GM19043 (cell line): ENCODE measurements at regions not wholly inside any gene's neighbourhood (a gene's known extent, or its start where the extent isn't known, plus 50 kb on each side); places are given as distances from the start of the nearest gene placed in this dataset.

Source experiments
- ATAC-seq: cut with Tn5 transposase; IDR thresholded peaks from one replicate; pipeline ENCODE4 v1.9.1; 2021; ENCODE audit warnings: low read depth; ENCODE audit not compliant: unreplicated experiment

DNA sequence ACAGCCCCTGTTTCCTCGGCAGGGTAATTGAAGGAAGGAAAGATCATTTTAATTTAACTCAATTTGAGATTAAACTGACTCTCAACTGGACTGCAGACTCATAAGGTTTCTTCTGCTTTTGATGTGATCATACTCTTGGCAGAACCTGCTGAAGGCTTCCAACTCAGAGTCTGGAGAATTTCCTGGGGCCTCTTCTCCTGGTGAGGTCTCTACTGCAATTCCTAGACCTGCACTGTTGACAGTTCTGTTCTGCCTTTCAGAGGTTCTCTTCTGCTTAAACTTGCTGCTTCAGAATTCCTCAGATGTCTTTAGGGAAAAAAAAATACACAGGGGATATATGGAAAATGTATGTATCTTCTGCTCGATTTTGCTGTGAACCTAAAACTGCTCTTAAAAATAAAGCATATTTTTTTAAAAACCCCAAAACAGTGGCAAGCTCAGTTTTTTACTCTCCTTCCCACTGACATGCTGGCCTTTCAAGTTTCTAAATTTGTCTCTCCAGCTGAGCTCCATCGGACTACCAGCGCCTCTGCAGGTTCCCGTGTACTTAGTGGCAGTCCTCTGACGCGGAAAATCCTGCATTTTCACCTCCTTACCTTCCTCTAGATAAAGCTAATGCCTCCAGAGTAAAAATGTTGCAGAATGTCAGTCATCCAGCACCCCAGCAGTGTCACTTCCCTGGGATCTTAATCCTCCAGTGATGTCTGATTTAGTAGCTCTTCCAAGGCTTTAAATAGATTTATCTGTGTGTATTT lies 733.5 kb upstream of the SGCG start:
- no peak for ATAC-seq

GRCh38 chr13:22449251-22449650 lies 731.5 kb upstream of the SGCG start:
- ATAC-seq, result no peak

- ATAC-seq, result no peak
Measured at GRCh38 chr13:22451327-22451741, 729.4 kb upstream of the SGCG start.

DNA sequence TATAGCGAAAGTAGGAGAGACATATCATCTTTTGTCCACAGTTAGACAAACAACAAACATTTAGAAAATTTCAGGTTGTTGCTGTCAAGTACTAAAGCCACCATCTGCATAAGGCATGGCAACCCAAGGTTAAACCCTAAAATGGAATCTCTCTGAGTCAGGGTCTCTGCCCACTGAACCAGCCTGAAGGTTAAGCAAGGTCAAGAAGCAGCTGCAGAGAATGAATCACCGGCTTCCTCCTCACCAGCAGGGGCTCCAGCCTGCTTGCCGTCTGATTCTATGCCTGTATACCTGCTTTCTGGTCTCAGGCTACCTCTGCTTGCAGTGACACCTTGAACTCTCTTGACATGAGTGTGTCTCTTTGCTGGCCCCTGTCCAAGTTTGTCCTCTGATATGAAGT lies 726.2 kb upstream of the SGCG start:
- no peak for ATAC-seq

DNA sequence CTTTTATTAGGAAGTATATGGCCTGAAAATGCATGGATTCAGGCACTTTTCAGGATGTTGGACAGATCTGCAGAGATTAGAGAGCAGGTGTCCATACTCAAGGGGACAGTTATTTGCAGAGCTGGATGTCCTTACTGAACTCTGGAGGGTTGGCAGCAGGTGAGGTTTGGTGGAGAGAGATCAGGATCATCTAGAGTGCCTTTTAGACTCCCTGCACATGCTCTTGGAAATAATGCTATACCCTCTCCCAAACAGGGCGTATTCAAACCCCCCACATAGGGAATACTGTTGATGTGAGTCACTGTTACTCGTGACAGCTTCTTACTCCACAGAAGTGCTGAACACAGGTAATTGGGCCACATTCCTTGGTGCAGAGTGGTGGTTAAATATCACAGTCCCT lies 725.7 kb upstream of the SGCG start:
- ATAC-seq, result no peak

DNA sequence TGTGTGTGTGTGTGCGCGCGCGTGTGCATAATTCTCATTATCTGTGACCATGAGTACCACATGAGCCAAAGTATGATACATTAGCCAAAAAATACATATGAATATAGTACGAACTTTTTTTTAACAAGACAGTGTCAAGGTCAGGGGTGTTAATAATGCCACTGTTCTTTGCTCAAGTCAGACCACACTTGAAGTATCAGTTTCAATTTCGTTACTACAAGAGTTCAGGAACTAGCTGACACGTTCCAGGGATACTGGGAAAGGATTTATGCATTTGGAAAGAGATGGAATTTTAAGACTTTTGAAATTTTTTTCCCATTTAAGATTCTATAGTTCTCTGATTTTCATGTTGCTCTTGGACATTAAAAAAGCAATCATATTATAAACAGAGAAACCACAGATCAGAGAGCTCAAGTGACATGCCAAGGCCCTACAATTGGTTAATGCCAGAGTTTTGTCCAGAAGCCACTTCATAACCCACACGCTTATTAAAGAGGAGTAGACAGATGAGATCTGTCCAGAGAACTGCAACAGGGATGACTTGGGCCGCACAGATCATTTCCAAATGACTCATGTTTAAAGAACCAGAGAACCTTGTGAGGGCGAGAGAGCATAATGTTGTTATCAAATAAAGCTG lies 718.8 kb upstream of the SGCG start:
- no peak for ATAC-seq

DNA sequence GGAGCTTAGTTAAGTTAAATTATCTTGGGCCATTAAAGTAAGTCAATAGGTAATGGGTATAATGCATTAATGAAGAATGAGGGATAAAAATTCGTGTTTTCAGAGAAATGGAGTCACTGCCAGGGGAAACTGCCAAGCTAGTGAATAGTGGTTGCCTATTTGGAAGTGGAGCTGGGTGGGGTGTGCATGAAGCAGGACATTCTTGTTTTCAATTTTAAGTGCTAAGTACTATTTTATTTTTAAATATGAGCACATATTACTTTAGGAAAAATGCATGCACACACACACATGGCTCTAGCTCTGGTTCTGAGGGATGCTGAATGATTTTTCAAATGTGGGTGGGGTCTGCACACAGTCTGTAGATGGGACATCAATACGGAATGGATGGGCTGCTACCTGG lies 717.7 kb upstream of the SGCG start:
- ATAC-seq, result no peak

- ATAC-seq, result no peak
Measured at GRCh38 chr13:22468045-22468444, 712.7 kb upstream of the SGCG start.

GRCh38 chr13:22468824-22469223 lies 712.0 kb upstream of the SGCG start:
- ATAC-seq, result no peak

DNA sequence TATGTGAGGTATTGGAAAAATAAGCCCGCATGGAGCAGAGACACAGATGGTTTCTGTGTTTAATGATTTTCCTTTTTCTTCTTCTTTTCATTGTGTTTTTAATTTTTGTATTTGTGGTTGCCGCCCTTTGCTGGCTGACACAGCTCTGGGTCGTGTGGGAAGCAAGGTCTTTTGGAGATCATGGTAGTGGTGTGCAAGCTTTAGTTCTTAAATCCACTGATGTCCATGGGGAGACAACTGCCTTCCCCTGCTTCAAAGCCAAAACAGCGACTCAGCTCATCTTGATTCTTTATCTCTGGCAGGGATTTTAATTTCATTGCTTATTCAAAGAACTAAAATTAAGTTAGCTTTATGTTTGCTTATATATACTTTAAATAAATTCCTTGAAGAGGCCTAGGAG lies 711.3 kb upstream of the SGCG start:
- ATAC-seq, result no peak

DNA sequence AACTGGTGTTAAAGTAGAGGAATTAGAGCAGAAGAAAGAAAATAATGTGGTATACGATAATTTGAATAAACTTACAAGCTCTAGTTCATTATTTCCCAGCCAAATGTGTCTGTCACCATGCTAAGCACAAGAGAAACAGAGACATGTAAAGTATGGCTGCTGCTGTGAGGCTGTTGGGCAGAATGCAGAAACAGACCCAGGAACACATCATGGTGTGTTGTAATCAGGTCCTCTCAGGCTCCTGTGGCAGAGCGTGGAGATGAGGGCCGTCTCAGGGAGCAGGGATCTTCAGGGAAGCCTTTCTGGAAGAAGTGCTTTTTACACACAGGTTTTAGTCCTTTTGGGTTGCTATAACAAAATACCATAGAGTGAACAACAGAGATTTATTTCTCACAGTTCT lies 710.7 kb upstream of the SGCG start:
- no peak for ATAC-seq

DNA sequence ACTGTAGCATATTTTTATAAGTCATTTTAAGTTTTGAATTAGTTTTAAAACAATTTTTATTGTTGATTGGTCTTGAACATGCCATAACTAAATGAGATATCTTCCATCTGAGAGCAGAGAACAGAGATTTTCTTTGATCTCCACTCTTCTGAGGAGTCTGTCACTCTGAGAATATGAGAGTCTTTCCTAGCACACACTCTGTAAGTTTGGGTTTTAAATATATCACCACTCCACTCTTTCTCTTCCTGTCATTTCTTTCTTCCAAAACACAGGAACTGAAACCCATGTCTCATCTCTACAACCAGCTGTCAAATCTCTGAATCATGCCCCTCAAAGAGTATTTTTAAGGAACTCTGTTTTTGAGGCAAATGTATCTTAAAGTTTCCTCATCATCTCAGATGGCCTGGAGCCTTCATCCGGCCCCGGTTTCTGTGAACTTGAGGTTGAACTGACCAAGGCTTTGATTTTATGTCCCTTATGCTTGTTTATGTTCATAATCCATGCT lies 698.2 kb upstream of the SGCG start:
- ATAC-seq, result no peak

DNA sequence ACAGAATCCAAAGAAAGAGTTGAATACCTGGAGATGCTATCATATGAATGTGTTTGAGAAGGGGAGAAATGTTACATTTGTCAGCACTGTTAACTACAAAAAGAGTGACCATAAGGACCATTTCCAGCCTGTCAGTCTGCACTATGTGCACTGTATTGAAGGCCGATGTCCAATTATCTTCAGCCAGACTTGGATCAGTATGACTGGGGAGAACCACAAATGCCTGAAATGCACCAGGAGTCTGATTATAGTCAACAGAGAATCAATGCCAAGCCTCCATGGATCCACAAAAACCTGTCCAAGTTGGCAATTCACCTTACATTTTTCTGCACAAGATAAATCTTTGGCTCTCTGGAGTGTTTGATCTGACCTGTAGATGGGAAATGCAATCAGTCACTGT lies 697.5 kb upstream of the SGCG start:
- no peak for ATAC-seq

GRCh38 chr13:22486490-22486889 lies 694.3 kb upstream of the SGCG start:
- no peak for ATAC-seq

GRCh38 chr13:22487932-22488331 lies 692.8 kb upstream of the SGCG start:
- ATAC-seq, result no peak

DNA sequence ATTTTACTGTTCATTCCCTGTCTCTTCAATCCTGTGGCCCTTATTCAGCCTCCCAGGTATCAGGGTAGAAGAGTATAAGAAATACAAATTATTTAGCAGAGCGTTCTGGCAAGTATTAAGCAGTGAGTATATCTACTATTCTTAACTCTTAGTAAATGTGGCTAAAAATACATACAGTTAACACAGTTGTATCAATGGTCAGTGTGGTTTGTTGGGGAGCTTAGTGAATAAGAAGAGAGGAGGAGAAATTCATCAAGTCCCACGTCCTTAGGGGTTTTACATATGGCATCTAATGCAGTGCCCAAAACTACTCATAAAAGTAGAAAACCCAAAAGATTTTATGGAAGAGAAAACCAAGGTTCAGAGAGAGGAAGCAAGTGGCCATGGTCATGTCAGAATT lies 691.0 kb upstream of the SGCG start:
- no peak for ATAC-seq

DNA sequence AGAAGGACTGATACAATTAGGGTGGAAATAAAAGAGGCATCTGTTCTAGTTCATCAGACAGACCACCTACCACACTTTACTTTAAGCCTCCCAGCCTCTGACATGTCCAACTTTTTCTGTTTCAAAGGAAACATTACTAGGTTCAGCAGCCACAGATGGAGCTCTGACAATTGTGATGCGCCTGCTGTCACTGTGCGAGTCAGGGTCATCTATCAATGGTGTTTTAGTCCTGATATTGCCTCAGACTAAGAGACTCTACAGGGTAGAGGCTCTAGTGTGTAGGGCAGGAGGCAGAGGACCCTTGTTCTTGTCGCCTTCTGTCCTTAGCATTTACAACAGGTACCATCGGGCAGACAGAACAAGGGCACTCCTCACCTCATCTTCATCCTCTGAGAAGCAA lies 685.0 kb upstream of the SGCG start:
- ATAC-seq, result no peak

DNA sequence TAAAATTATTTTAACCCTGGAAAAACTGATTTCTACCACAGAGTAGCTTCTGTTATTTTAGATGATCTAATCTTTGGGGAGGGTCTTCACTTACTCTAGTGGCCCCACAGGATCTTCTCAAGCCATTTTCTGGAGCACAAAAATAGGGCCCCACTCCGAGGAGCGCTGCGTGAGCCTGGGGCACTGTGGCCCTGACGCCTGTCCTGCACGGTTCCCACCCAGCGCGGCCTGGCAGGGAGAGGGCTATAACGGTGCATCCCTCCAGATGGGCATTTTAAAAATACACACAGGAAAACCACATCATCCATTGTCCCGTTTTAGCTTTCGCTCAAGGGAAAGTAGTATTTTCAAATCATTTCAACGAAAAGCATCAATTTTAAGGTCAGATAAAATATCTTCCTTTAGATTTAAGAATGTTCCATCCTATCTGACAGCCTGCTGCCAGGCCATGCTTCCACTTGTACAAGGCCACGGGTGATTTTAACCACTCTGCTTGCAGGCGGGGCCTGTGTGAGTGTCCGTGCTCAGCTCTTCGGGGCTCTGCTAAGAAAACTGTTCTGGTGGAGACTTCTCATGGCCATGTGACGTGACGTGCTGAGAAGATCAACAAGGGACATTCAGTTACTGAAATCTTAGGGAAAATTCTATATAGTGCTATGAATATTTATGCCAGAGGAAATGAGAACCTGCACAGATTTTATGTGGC lies 683.8 kb upstream of the SGCG start:
- ATAC-seq, result no peak

GRCh38 chr13:22497991-22498780 lies 682.6 kb upstream of the SGCG start:
- ATAC-seq, result no peak

DNA sequence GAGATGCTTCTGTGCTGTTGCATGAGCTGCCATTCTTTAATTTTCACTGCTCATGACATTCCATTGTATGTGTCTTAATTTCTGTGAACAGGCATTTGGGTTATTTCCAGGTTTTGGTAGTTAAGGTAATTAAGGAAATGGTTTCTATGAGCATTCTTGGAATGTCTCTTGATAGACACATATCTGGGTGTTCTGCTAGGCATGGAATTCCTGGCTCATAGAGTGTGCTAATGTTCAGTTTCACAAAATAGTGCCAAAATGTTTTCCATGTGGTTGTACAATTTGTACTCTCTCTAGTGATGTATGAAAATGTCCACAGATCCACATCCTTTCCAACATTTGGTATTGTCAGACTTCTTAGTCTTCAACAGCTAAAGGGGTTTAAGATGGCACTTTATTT lies 680.9 kb upstream of the SGCG start:
- ATAC-seq, result no peak

DNA sequence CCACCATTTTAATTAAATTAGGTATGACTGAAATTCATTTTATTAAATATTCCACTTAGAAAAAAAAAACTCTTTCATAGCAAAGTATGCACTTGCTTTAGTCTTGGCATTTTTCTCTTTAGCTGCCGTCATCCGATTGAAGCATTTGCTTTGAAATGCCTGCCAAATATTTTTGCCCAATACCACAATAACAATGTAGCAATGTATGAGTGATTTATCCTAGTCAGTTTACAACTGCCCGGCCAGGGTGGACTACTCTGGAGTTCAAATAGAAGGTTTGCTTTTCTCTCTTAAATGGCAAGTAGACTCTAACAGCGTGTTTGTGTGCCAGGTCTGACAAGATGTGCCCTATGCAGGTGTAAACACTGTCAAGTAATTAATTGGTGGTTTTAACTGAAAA lies 675.3 kb upstream of the SGCG start:
- no peak for ATAC-seq
